K562 (cell line): ENCODE measurements at regions not wholly inside any gene's neighbourhood (a gene's known extent, or its start where the extent isn't known, plus 50 kb on each side); places are given as distances from the start of the nearest gene placed in this dataset.

Experiments used
- ATAC-seq: fragments of 200-7000 bp; cut with Tn5 transposase; 3 replicates; pipeline ENCODE4 v1.9.1; 2020; ENCODE audit warnings: moderate library complexity
- BruUV-seq: library from RNA; stranded (reverse); fragments of 400-500 nt; replicated peaks from 2 replicates; lab custom pipeline; 2021; lab: Mats Ljungman, UMichigan
- CTCF ChIA-PET: fragments of 300-600 bp; formaldehyde crosslinking; extraction: SDS; loops from one replicate; lab custom pipeline; 2021; ENCODE audit warnings: low intra/inter-chr PET ratio; lab: Yijun Ruan, JAX
- POLR2A ChIA-PET: fragments of 300-600, 350-650 bp; sonication (Branson Sonifier 250); formaldehyde crosslinking; extraction: SDS; loops from one replicate; lab custom pipeline; 2021; ENCODE audit warnings: antibody characterized with exemption, inconsistent platforms; lab: Yijun Ruan, JAX
- DNase-seq, 4 experiments: peaks; one replicate each; pipeline versions ENCODE4 v3.0.0 to v3.0.0-alpha.2; 2011 to 2018; ENCODE audit warnings: low spot score in 3 of 4, mixed read lengths in 3 of 4; ENCODE audit errors: extremely low read depth in 1 of 4
- FAIRE-seq: peaks from 2 replicates; lab custom pipeline; 2011; peaks lifted over from hg19 to GRCh38; lab: Jason Lieb, UNC
- H2AFZ ChIP-seq: 2 replicates; pipeline ENCODE4 v1.6.0; 2011; ENCODE audit warnings: low read depth, low read length, control low read depth, inconsistent platforms
- H3K27ac ChIP-seq: fragments of 200-600 bp; 3 replicates; pipeline ENCODE4 v1.8.0; 2011; ENCODE audit warnings: low read depth, mild to moderate bottlenecking, control low read depth, inconsistent platforms, low read length, moderate library complexity, mixed read lengths; ENCODE audit errors: extremely low read depth
- H3K27me3 ChIP-seq, 2 experiments: fragments of 300-600 bp in 1 of 2; 2 replicates in 1 of 2; 3 replicates in 1 of 2; pipeline versions ENCODE4 v1.6.0 to v1.8.0; 2011; ENCODE audit warnings: inconsistent platforms in 2 of 2, low read length in 2 of 2, mild to moderate bottlenecking in 1 of 2, mixed read lengths in 1 of 2, moderate library complexity in 1 of 2; ENCODE audit not compliant: control insufficient read depth in 2 of 2, insufficient read depth in 2 of 2
- H3K36me3 ChIP-seq: fragments of 300-600 bp; 3 replicates; pipeline ENCODE4 v1.8.0; 2011; ENCODE audit warnings: mild to moderate bottlenecking, low read length, inconsistent platforms; ENCODE audit not compliant: control insufficient read depth, insufficient read depth
- H3K4me1 ChIP-seq, 2 experiments: fragments of 200-600 bp in 1 of 2; replicated peaks in 1 of 2; 2 replicates in 1 of 2; 3 replicates in 1 of 2; pipeline versions ENCODE4 v1.5.1 to v1.8.0; 2011; ENCODE audit warnings: inconsistent platforms in 2 of 2, low read length in 2 of 2, mild to moderate bottlenecking in 1 of 2, mixed read lengths in 1 of 2, moderate library complexity in 1 of 2; ENCODE audit not compliant: control insufficient read depth in 2 of 2, insufficient read depth in 2 of 2
- H3K4me2 ChIP-seq: 2 replicates; pipeline ENCODE4 v1.6.1; 2011; ENCODE audit warnings: low read length, control low read depth, inconsistent platforms, mixed read lengths; ENCODE audit not compliant: insufficient read depth
- H3K4me3 ChIP-seq: fragments of 200-600 bp; sonication (generic), shearing (Covaris generic); 2 replicates; pipeline ENCODE4 v1.5.1; 2016; ENCODE audit warnings: control low read depth, inconsistent platforms
- H3K79me2 ChIP-seq: fragments of 200-600 bp; 3 replicates; pipeline ENCODE4 v1.8.0; 2011; ENCODE audit warnings: low read length, inconsistent platforms; ENCODE audit not compliant: control insufficient read depth, insufficient read depth
- H3K9ac ChIP-seq, 2 experiments: 2 replicates each; pipeline versions ENCODE4 v1.6.0 to v1.6.1; 2011; ENCODE audit warnings: low read depth in 2 of 2, low read length in 2 of 2, control low read depth in 1 of 2, inconsistent platforms in 1 of 2, mild to moderate bottlenecking in 1 of 2, mixed read lengths in 1 of 2; ENCODE audit not compliant: insufficient read depth in 1 of 2
- H3K9me1 ChIP-seq: one replicate; pipeline ENCODE4 v1.6.0; 2011; ENCODE audit warnings: inconsistent platforms, mild to moderate bottlenecking, low read length, moderate library complexity; ENCODE audit not compliant: control insufficient read depth, insufficient read depth
- H3K9me3 ChIP-seq: replicated peaks from 2 replicates; pipeline ENCODE4 v1.5.1; 2011; ENCODE audit warnings: low read depth, low read length, inconsistent platforms; ENCODE audit not compliant: control insufficient read depth, insufficient read depth
- H4K20me1 ChIP-seq: replicated peaks from 2 replicates; pipeline ENCODE4 v1.6.1; 2011; ENCODE audit warnings: low read length, inconsistent platforms, mixed read lengths; ENCODE audit not compliant: control insufficient read depth, insufficient read depth
- ATF2 ChIP-seq: sonication (generic); formaldehyde crosslinking; IDR thresholded peaks from 2 replicates; pipeline ENCODE4 v1.8.1; 2022; ENCODE audit warnings: missing genetic modification reagents
- FOXK1 ChIP-seq: sonication (generic); formaldehyde crosslinking; IDR thresholded peaks from 2 replicates; pipeline ENCODE4 v1.8.0; 2022; ENCODE audit warnings: missing genetic modification reagents, mild to moderate bottlenecking, borderline replicate concordance
- MTF1 ChIP-seq: fragments of 250-450 bp; sonication (Bioruptor Pico); IDR thresholded peaks from 2 replicates; pipeline ENCODE4 v1.9.0; 2021; ENCODE audit warnings: moderate library complexity, mild to moderate bottlenecking, inconsistent platforms, borderline replicate concordance
- NR1H2 ChIP-seq: sonication (generic); formaldehyde crosslinking; IDR thresholded peaks from 2 replicates; pipeline ENCODE4 v1.4.0; 2020; ENCODE audit warnings: mild to moderate bottlenecking, missing genetic modification reagents
- TAF9B ChIP-seq: fragments of 450-650 bp; IDR thresholded peaks from 2 replicates; pipeline ENCODE4 v1.6.1; 2018; ENCODE audit warnings: mild to moderate bottlenecking; ENCODE audit not compliant: partially characterized antibody
- TEAD2 ChIP-seq: fragments of 450-650 bp; IDR thresholded peaks from 2 replicates; pipeline ENCODE4 v1.6.1; 2016; ENCODE audit warnings: missing genetic modification characterization, control low read depth, missing compliant biosample characterization
- TRIM28 ChIP-seq: fragments of 450-650 bp; IDR thresholded peaks from 2 replicates; pipeline ENCODE4 v1.6.1; 2017
- ZBTB17 ChIP-seq: fragments of 450-650 bp; formaldehyde crosslinking; IDR thresholded peaks from 2 replicates; pipeline ENCODE4 v1.4.0; 2020; ENCODE audit warnings: mild to moderate bottlenecking
- ZBTB7A ChIP-seq: IDR thresholded peaks from 2 replicates; pipeline ENCODE4 v1.6.1; 2011; ENCODE audit warnings: low read depth, mild to moderate bottlenecking, low read length, moderate library complexity, borderline replicate concordance; ENCODE audit not compliant: control insufficient read depth
- ZFP36 ChIP-seq: fragments of 150-350 bp; IDR thresholded peaks from 2 replicates; pipeline ENCODE4 v1.6.1; 2018; ENCODE audit warnings: low read length, low read depth; ENCODE audit not compliant: partially characterized antibody
- ZNF140 ChIP-seq: fragments of 250-450 bp; sonication (Bioruptor Pico); IDR thresholded peaks from 2 replicates; pipeline ENCODE4 v1.8.0; 2021; ENCODE audit warnings: moderate library complexity, mild to moderate bottlenecking, inconsistent platforms
- ZNF143 ChIP-seq: sonication (generic); formaldehyde crosslinking; IDR thresholded peaks from 2 replicates; pipeline ENCODE4 v1.9.0; 2022; ENCODE audit warnings: mild to moderate bottlenecking, missing genetic modification reagents
- ZNF184 ChIP-seq: sonication (generic); formaldehyde crosslinking; IDR thresholded peaks from 2 replicates; pipeline ENCODE4 v1.5.0; 2020; ENCODE audit warnings: missing genetic modification reagents
- in situ Hi-C: fragments of 300-500 bp; cut with MboI; formaldehyde crosslinking; loops from 4 replicates; pipeline ENCODE4 v1.15.0; 2018; ENCODE audit warnings: inconsistent platforms, mixed read lengths
- intact Hi-C: fragments of 100-400 bp; cut with micrococcal nuclease; formaldehyde crosslinking; loops from 2 replicates; pipeline ENCODE4 v1.14.2; 2022

DNA sequence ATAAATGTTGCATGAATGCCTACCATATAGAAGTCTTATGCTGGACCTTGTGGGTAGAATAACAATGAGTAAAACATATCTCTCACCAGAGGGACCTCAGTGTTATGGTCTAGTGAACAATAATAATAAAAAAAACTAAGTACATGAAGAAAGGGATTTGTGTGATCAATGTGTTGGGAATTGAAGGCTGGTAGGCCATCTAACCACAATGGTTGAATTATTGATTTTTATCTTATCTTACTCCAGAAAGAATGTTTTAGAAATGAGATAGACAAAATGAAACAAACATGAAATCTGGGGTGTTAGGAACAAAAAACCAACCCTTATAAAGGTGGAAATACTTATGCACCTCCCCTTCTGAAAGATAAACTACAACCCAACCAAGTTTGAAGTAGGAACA is 243.9 kb upstream of the LRIG3 start:
- FAIRE-seq, result no peak
- no peak for TF ChIP-seq ZNF143 (CRISPR knock-in tag)
- TF ChIP-seq ZBTB7A, result no peak
- no peak for TF ChIP-seq FOXK1 (CRISPR knock-in tag)
- no peak for TF ChIP-seq TEAD2 (tag)
- no peak for TF ChIP-seq TRIM28
- no peak for TF ChIP-seq ZNF140 (CRISPR knock-in tag)
- TF ChIP-seq ZNF184 (CRISPR knock-in tag), result no peak
- no peak for TF ChIP-seq NR1H2 (CRISPR knock-in tag)
- TF ChIP-seq ZFP36, result no peak
- TF ChIP-seq ATF2 (CRISPR knock-in tag), result no peak
- TF ChIP-seq MTF1 (CRISPR knock-in tag), result no peak
- TF ChIP-seq ZBTB17, result no peak
- no peak for TF ChIP-seq TAF9B

More for the DNA sequence above, 243.9 kb upstream of the LRIG3 start:
- Histone ChIP-seq H3K9me3 (no peaks in the 10 kb centered on the region), H3K9ac (no peak overlapping the region), H4K20me1 (no peaks in the 10 kb centered on the region), H3K79me2 (no peaks in the 10 kb centered on the region), H3K36me3 (no peaks in the 10 kb centered on the region), H3K4me2 (no peak overlapping the region), H2AFZ (no peak overlapping the region), H3K9me1 (no peaks in the 10 kb centered on the region), H3K27me3 (no peaks in the 10 kb centered on the region), H3K4me1 (no peaks in the 10 kb centered on the region), H3K4me3 (no peak overlapping the region), H3K27ac (no peak overlapping the region)
- intact Hi-C loops (no loop called here), in situ Hi-C loops (loop anchor here (25.0 kb wide), 1 partner anchor 1177 kb away; no protein-coding TSS in a partner anchor)
- BruUV-seq, result no TSS peak
- POLR2A ChIA-PET, result no interaction called here
- ATAC-seq (no peak), DNase-seq (no peak)
- CTCF ChIA-PET, result no interaction called here
